ENCODE measurements at regions not wholly inside any gene's neighbourhood (a gene's known extent, or its start where the extent isn't known, plus 50 kb on each side); places are given as distances from the start of the nearest gene placed in this dataset.
"Not testable (repeated sequence)": the region's sequence is repeated elsewhere in the genome, so short reads cannot be mapped to it uniquely, and the experiment has no call there.

- POLR2A ChIA-PET, result no interaction called here
- H3K4me3 Mint-ChIP-seq, result no peak overlapping the region
- no peaks in the 10 kb centered on the region for H3K36me3 Mint-ChIP-seq
- no peaks in the 10 kb centered on the region for H3K27me3 Mint-ChIP-seq
- ATAC-seq (ENCODE audit: low read depth) (no peak), DNase-seq (no peak)
- no peaks in the 10 kb centered on the region for H3K4me1 Mint-ChIP-seq
- H3K9me3 Mint-ChIP-seq, result peaks cover 5% of the 10 kb centered on the region
- no peak overlapping the region for H3K27ac Mint-ChIP-seq
These were observed 650.9 kb downstream of the PDCD6IP start for GRCh38 chr3:34449305-34449704.

- POLR2A ChIA-PET, result no interaction called here
- ATAC-seq (ENCODE audit: low read depth) (no peak), DNase-seq (no peak)
- no peaks in the 10 kb centered on the region for H3K4me1 Mint-ChIP-seq
- H3K27ac Mint-ChIP-seq, result no peak overlapping the region
- H3K27me3 Mint-ChIP-seq, result no peaks in the 10 kb centered on the region
- no peak overlapping the region for H3K4me3 Mint-ChIP-seq
- peaks cover 12% of the 10 kb centered on the region for H3K9me3 Mint-ChIP-seq
- no peaks in the 10 kb centered on the region for H3K36me3 Mint-ChIP-seq
These were observed 665.0 kb downstream of the PDCD6IP start for GRCh38 chr3:34463414-34463813.

GRCh38 chr3:34464646-34465045, 666.2 kb downstream of the PDCD6IP start:
- Mint-ChIP-seq H3K27ac (no peak overlapping the region), H3K27me3 (no peaks in the 10 kb centered on the region), H3K4me3 (no peak overlapping the region), H3K9me3 (peaks cover 4% of the 10 kb centered on the region), H3K36me3 (no peaks in the 10 kb centered on the region), H3K4me1 (no peaks in the 10 kb centered on the region)
- ATAC-seq (ENCODE audit: low read depth), result no peak
- DNase-seq, result no peak
- POLR2A ChIA-PET, result no interaction called here

GRCh38 chr3:34475851-34476250, 677.4 kb downstream of the PDCD6IP start:
- Mint-ChIP-seq H3K9me3 (peaks cover 5% of the 10 kb centered on the region), H3K27ac (no peak overlapping the region), H3K4me1 (no peaks in the 10 kb centered on the region), H3K27me3 (peaks cover 1% of the 10 kb centered on the region), H3K36me3 (no peaks in the 10 kb centered on the region), H3K4me3 (no peak overlapping the region)
- POLR2A ChIA-PET, result no interaction called here
- no peak for DNase-seq
- no peak for ATAC-seq (ENCODE audit: low read depth)

- Mint-ChIP-seq H3K27me3 (no peaks in the 10 kb centered on the region), H3K4me1 (no peaks in the 10 kb centered on the region), H3K36me3 (no peaks in the 10 kb centered on the region), H3K4me3 (peak overlapping the region; percentile 40), H3K9me3 (peaks cover 4% of the 10 kb centered on the region), H3K27ac (no peak overlapping the region)
- ATAC-seq (ENCODE audit: low read depth) (no peak), DNase-seq (no peak)
- POLR2A ChIA-PET, result no interaction called here
These were observed 685.0 kb downstream of the PDCD6IP start for GRCh38 chr3:34483311-34483887.

GRCh38 chr3:34504366-34504765, 705.9 kb downstream of the PDCD6IP start:
- Mint-ChIP-seq H3K36me3 (no peaks in the 10 kb centered on the region), H3K27me3 (no peaks in the 10 kb centered on the region), H3K4me3 (no peak overlapping the region), H3K9me3 (peaks cover 2% of the 10 kb centered on the region), H3K4me1 (no peaks in the 10 kb centered on the region), H3K27ac (no peak overlapping the region)
- no peak for DNase-seq
- no peak for ATAC-seq (ENCODE audit: low read depth)
- POLR2A ChIA-PET, result no interaction called here

GRCh38 chr3:34504775-34505174, 706.3 kb downstream of the PDCD6IP start:
- H3K36me3 Mint-ChIP-seq, result no peaks in the 10 kb centered on the region
- peaks cover 2% of the 10 kb centered on the region for H3K9me3 Mint-ChIP-seq
- no peak for DNase-seq
- POLR2A ChIA-PET, result no interaction called here
- H3K4me1 Mint-ChIP-seq, result no peaks in the 10 kb centered on the region
- no peak overlapping the region for H3K4me3 Mint-ChIP-seq
- no peak for ATAC-seq (ENCODE audit: low read depth)
- no peak overlapping the region for H3K27ac Mint-ChIP-seq
- H3K27me3 Mint-ChIP-seq, result no peaks in the 10 kb centered on the region

GRCh38 chr3:34508732-34509131, 710.3 kb downstream of the PDCD6IP start:
- no peaks in the 10 kb centered on the region for H3K36me3 Mint-ChIP-seq
- peaks cover 2% of the 10 kb centered on the region for H3K9me3 Mint-ChIP-seq
- no peak overlapping the region for H3K27ac Mint-ChIP-seq
- DNase-seq (no peak), ATAC-seq (ENCODE audit: low read depth) (no peak)
- POLR2A ChIA-PET, result no interaction called here
- no peaks in the 10 kb centered on the region for H3K27me3 Mint-ChIP-seq
- H3K4me1 Mint-ChIP-seq, result no peaks in the 10 kb centered on the region
- no peak overlapping the region for H3K4me3 Mint-ChIP-seq

GRCh38 chr3:34511891-34512290, 713.5 kb downstream of the PDCD6IP start:
- Mint-ChIP-seq H3K4me3 (no peak overlapping the region), H3K36me3 (no peaks in the 10 kb centered on the region), H3K9me3 (peaks cover 2% of the 10 kb centered on the region), H3K27ac (no peak overlapping the region), H3K27me3 (no peaks in the 10 kb centered on the region), H3K4me1 (no peaks in the 10 kb centered on the region)
- no peak for DNase-seq
- POLR2A ChIA-PET, result no interaction called here
- ATAC-seq (ENCODE audit: low read depth), result no peak

GRCh38 chr3:34519008-34519407, 720.6 kb downstream of the PDCD6IP start:
- ATAC-seq (ENCODE audit: low read depth); H3K4me3 Mint-ChIP-seq; H3K9me3 Mint-ChIP-seq; H3K4me1 Mint-ChIP-seq; H3K36me3 Mint-ChIP-seq; POLR2A ChIA-PET; H3K27ac Mint-ChIP-seq; DNase-seq; H3K27me3 Mint-ChIP-seq: not testable (repeated sequence)

GRCh38 chr3:34531156-34531555, 732.7 kb downstream of the PDCD6IP start:
- Mint-ChIP-seq H3K9me3 (no peaks in the 10 kb centered on the region), H3K27ac (no peak overlapping the region)
- DNase-seq, result no peak

GRCh38 chr3:34533451-34533850, 735.0 kb downstream of the PDCD6IP start:
- Mint-ChIP-seq H3K27ac (no peak overlapping the region), H3K4me1 (no peaks in the 10 kb centered on the region), H3K27me3 (no peaks in the 10 kb centered on the region), H3K36me3 (no peaks in the 10 kb centered on the region), H3K4me3 (no peak overlapping the region), H3K9me3 (no peaks in the 10 kb centered on the region)
- DNase-seq (no peak), ATAC-seq (ENCODE audit: low read depth) (no peak)
- POLR2A ChIA-PET, result no interaction called here

More at GRCh38 chr3:34531156-34531555, 732.7 kb downstream of the PDCD6IP start:
- H3K27me3 Mint-ChIP-seq, result peaks cover 2% of the 10 kb centered on the region
- ATAC-seq (ENCODE audit: low read depth), result no peak
- H3K36me3 Mint-ChIP-seq, result no peaks in the 10 kb centered on the region
- no peaks in the 10 kb centered on the region for H3K4me1 Mint-ChIP-seq
- POLR2A ChIA-PET, result no interaction called here
- H3K4me3 Mint-ChIP-seq, result no peak overlapping the region

GRCh38 chr3:34534013-34534412, 735.6 kb downstream of the PDCD6IP start:
- Mint-ChIP-seq H3K27ac (no peak overlapping the region), H3K9me3 (no peaks in the 10 kb centered on the region), H3K36me3 (no peaks in the 10 kb centered on the region), H3K4me3 (no peak overlapping the region), H3K4me1 (no peaks in the 10 kb centered on the region), H3K27me3 (no peaks in the 10 kb centered on the region)
- DNase-seq (no peak), ATAC-seq (ENCODE audit: low read depth) (no peak)
- POLR2A ChIA-PET, result no interaction called here

- Mint-ChIP-seq H3K4me3 (no peak overlapping the region), H3K4me1 (no peaks in the 10 kb centered on the region), H3K9me3 (peaks cover 2% of the 10 kb centered on the region), H3K27ac (no peak overlapping the region), H3K27me3 (no peaks in the 10 kb centered on the region), H3K36me3 (no peaks in the 10 kb centered on the region)
- POLR2A ChIA-PET, result no interaction called here
- ATAC-seq (ENCODE audit: low read depth) (no peak), DNase-seq (no peak)
These were observed 745.7 kb downstream of the PDCD6IP start for GRCh38 chr3:34544136-34544535.

- DNase-seq (no peak), ATAC-seq (ENCODE audit: low read depth) (no peak)
- H3K9me3 Mint-ChIP-seq, result peaks cover 2% of the 10 kb centered on the region
- POLR2A ChIA-PET, result no interaction called here
- H3K27ac Mint-ChIP-seq, result no peak overlapping the region
- H3K27me3 Mint-ChIP-seq, result no peaks in the 10 kb centered on the region
- no peaks in the 10 kb centered on the region for H3K36me3 Mint-ChIP-seq
- H3K4me3 Mint-ChIP-seq, result no peak overlapping the region
- H3K4me1 Mint-ChIP-seq, result no peaks in the 10 kb centered on the region
These were observed 749.0 kb downstream of the PDCD6IP start for GRCh38 chr3:34547297-34547920.
